ENCODE measurements at regions not wholly inside any gene's neighbourhood (a gene's known extent, or its start where the extent isn't known, plus 50 kb on each side); places are given as distances from the start of the nearest gene placed in this dataset.

- TF ChIP-seq CTCF (IDR thresholded peaks at IDR 0.05; ENCODE audit: control extremely low read depth in 1 of 3, insufficient read depth in 1 of 3, low read depth in 1 of 3, low read length in 3 of 3) (no peak), ZNF274 (IDR thresholded peaks at IDR 0.05; ENCODE audit: borderline replicate concordance, extremely low read depth, low read length) (no peak), TAF7 (optimal IDR thresholded peaks at IDR 0.05; ENCODE audit: borderline replicate concordance, low read depth, low read length) (no peak), MAX (IDR thresholded peaks at IDR 0.05) (no peak), USF2 (IDR thresholded peaks at IDR 0.05; ENCODE audit: low read length) (no peak), RNF2 (IDR thresholded peaks at IDR 0.05; ENCODE audit: borderline replicate concordance, low read depth, low read length, missing control alignments, poor library complexity, severe bottlenecking) (no peak), POLR2AphosphoS5 (IDR thresholded peaks at IDR 0.05; ENCODE audit: low read depth, low read length) (no peak)
Observed at GRCh38 chrX:95622200-95622599, 1062.4 kb upstream of the DIAPH2 start.

Data from H1 (cell line).